Osteoblast (primary cell): ENCODE measurements at regions not wholly inside any gene's neighbourhood (a gene's known extent, or its start where the extent isn't known, plus 50 kb on each side); places are given as distances from the start of the nearest gene placed in this dataset.

Source experiments
- DNase-seq: peaks from one replicate; pipeline ENCODE4 v3.0.0; 2011; ENCODE audit warnings: low spot score, mixed read lengths; ENCODE audit not compliant: insufficient read length; ENCODE audit errors: missing footprints
- H2AFZ ChIP-seq: 2 replicates; pipeline ENCODE4 v1.6.0; 2011; ENCODE audit warnings: mild to moderate bottlenecking, low read length
- H3K27ac ChIP-seq: 2 replicates; pipeline ENCODE4 v1.5.1; 2011; ENCODE audit warnings: mild to moderate bottlenecking, low read depth, low read length, moderate library complexity
- H3K27me3 ChIP-seq: 2 replicates; pipeline ENCODE4 v1.6.0; 2012; ENCODE audit warnings: mild to moderate bottlenecking, control low read depth, inconsistent platforms, low read length, moderate library complexity; ENCODE audit not compliant: insufficient read depth
- H3K36me3 ChIP-seq: 2 replicates; pipeline ENCODE4 v1.5.1; 2011; ENCODE audit warnings: mild to moderate bottlenecking, low read length, control low read depth, moderate library complexity; ENCODE audit not compliant: insufficient read depth
- H3K4me1 ChIP-seq: 2 replicates; pipeline ENCODE4 v1.5.1; 2011; ENCODE audit warnings: mild to moderate bottlenecking, low read length, control low read depth, moderate library complexity; ENCODE audit not compliant: insufficient read depth
- H3K4me2 ChIP-seq: 2 replicates; pipeline ENCODE4 v1.6.0; 2011; ENCODE audit warnings: mild to moderate bottlenecking, low read length; ENCODE audit not compliant: insufficient read depth
- H3K4me3 ChIP-seq: fragments of 200-600 bp; sonication (generic); 3 replicates; pipeline ENCODE4 v1.5.1; 2012; ENCODE audit warnings: mild to moderate bottlenecking, low read length, inconsistent platforms; ENCODE audit not compliant: insufficient read depth
- H3K79me2 ChIP-seq: 2 replicates; pipeline ENCODE4 v1.6.0; 2012; ENCODE audit warnings: mild to moderate bottlenecking, low read length, control low read depth, inconsistent platforms; ENCODE audit not compliant: insufficient read depth
- H3K9me3 ChIP-seq: 2 replicates; pipeline ENCODE4 v1.5.1; 2011; ENCODE audit warnings: low read depth, low read length, control low read depth
- H4K20me1 ChIP-seq: 2 replicates; pipeline ENCODE4 v1.6.0; 2012; ENCODE audit warnings: mild to moderate bottlenecking, low read length, control low read depth; ENCODE audit not compliant: insufficient read depth
- CTCF ChIP-seq: IDR thresholded peaks from 2 replicates; pipeline ENCODE4 v1.5.1; 2011; ENCODE audit warnings: mild to moderate bottlenecking, low read depth, low read length, moderate library complexity; ENCODE audit errors: extremely low read depth

DNA sequence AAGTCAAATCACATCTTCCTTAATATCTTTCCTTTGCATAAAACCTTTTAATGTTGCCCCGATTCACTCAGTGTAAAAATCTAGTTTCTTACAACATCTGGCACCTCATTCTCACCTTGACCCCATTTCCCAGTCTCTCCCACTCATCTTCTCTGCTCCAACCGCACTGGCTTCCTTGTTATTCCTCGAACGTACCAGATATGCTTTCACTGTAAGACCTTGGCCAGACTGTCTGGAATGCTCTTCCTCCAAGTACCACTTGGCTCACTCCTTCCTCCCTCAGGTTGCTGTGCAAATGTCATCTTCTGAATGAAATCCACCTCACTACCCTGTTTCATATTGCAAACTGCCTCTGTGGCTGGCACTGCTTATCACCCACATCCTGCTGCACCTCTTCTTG is 433.6 kb downstream of the HAPSTR1 start:
- Histone ChIP-seq H3K27ac (no peak overlapping the region), H3K27me3 (no peaks in the 10 kb centered on the region), H2AFZ (no peak overlapping the region), H3K36me3 (no peaks in the 10 kb centered on the region), H3K4me1 (no peaks in the 10 kb centered on the region), H3K4me3 (no peak overlapping the region), H3K4me2 (no peak overlapping the region), H3K9me3 (no peaks in the 10 kb centered on the region), H3K79me2 (no peaks in the 10 kb centered on the region), H4K20me1 (no peaks in the 10 kb centered on the region)
- no peak for DNase-seq
- TF ChIP-seq CTCF, result no peak

DNA sequence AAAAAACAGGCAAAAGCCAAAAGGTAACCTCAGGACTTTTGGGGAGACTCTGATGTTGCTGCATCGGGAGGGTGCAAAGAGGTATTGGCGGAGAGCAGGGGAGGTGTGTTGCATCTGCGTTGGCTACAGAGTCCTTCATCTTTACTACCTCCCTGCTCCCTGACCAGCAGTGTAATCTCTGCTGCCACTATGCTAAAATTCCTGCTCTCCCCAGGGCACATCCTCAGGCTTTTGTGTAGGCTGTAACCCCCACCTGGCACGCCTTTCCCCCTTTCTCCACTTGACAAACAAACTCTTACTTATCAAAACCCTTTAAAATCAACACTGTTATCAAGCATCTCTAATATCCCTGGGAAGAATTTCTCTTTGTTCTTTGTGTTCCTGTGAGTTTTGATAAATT is 435.3 kb downstream of the HAPSTR1 start:
- Histone ChIP-seq H3K36me3 (no peaks in the 10 kb centered on the region), H4K20me1 (no peaks in the 10 kb centered on the region), H3K4me2 (no peak overlapping the region), H3K4me1 (no peaks in the 10 kb centered on the region), H3K79me2 (no peaks in the 10 kb centered on the region), H3K9me3 (no peaks in the 10 kb centered on the region), H3K27ac (no peak overlapping the region), H2AFZ (no peak overlapping the region), H3K4me3 (no peak overlapping the region), H3K27me3 (no peaks in the 10 kb centered on the region)
- no peak for TF ChIP-seq CTCF
- DNase-seq, result no peak

GRCh38 chr16:9527976-9528375 is 436.5 kb downstream of the HAPSTR1 start:
- no peaks in the 10 kb centered on the region for H3K9me3 ChIP-seq
- H2AFZ ChIP-seq, result no peak overlapping the region
- H3K4me1 ChIP-seq, result no peaks in the 10 kb centered on the region
- DNase-seq, result no peak
- H3K27ac ChIP-seq, result no peak overlapping the region
- no peaks in the 10 kb centered on the region for H4K20me1 ChIP-seq
- H3K36me3 ChIP-seq, result no peaks in the 10 kb centered on the region
- no peak overlapping the region for H3K4me2 ChIP-seq
- H3K4me3 ChIP-seq, result no peak overlapping the region
- no peaks in the 10 kb centered on the region for H3K27me3 ChIP-seq
- TF ChIP-seq CTCF, result no peak
- H3K79me2 ChIP-seq, result no peaks in the 10 kb centered on the region

DNA sequence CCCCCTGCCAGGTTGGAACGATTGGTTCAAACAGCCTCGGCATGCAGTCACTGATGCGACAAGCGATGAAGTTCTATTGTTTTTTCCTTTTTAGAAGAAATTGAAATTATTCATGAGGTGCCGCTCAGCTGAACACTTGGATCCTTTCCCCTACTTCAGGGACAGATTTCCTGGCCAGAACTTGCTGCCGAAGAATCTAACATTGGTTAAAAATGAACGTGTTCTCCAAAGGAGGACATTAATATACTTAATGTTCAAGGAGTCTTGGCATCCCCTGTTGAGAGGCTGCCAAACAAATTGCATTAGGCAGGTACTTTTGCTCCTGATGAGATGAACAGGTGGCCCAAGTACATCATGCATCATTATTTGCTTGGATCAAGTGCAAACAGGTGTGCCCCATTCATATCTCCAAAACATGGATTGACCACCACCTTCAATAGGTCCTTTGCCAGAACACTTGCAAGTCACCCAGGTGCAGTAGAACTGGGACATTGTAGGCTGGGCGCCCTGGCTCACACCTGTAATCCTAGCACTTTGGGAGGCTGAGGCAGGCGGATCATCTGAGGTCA is 437.2 kb downstream of the HAPSTR1 start:
- no peak for DNase-seq
- H2AFZ ChIP-seq, result no peak overlapping the region
- H3K4me1 ChIP-seq, result no peaks in the 10 kb centered on the region

More for the DNA sequence above, 437.2 kb downstream of the HAPSTR1 start:
- Histone ChIP-seq H4K20me1 (no peaks in the 10 kb centered on the region), H3K79me2 (no peaks in the 10 kb centered on the region), H3K27ac (no peak overlapping the region), H3K36me3 (no peaks in the 10 kb centered on the region), H3K4me3 (no peak overlapping the region), H3K4me2 (no peak overlapping the region), H3K9me3 (no peaks in the 10 kb centered on the region), H3K27me3 (no peaks in the 10 kb centered on the region)
- TF ChIP-seq CTCF, result no peak
